ENCODE measurements at regions not wholly inside any gene's neighbourhood (a gene's known extent, or its start where the extent isn't known, plus 50 kb on each side); places are given as distances from the start of the nearest gene placed in this dataset.
"Not testable (repeated sequence)": the region's sequence is repeated elsewhere in the genome, so short reads cannot be mapped to it uniquely, and the experiment has no call there.

DNA sequence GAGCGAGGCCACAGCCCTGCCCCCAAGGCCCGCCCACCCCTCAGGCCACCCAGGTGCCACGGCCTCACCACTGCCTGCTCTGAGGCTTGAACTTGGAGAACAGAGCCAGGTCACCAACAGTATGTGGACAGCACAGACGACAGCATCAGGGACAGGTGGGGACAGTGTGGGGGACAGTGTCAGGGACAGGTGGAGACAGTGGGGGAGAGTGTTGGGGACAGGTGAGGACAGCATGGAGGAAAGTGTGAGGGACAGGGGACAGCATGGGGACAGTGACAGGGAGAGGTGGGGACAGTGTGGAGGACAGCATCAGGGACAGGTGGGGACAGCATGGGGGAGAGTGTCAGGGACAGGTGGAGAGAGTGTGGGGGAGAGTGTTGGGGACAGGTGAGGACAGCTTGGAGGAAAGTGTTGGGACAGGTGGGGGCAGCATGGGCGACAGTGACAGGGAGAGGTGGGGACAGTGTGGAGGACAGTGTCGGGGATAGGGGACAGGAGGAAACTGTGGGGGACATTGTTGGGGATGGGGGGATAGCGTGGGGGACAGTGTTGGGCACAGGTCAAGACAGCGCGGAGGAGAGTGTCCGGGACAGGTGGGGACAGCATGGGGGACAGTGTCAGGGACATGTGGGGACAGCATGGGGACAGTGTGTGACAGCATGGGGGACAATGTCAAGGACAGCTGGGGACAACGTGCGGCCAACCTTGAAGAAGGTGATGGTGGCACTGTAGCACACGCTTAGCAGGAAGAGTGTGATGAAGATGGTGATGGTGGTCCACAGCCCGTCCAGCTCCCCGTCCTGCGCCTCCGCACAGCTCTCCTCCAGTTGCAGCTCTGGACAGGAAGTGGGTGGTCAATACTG is 114.9 kb downstream of the TMEM121 start:
- H3K4me1 ChIP-seq: peaks cover 0 to 9% (median 4%) of the 10 kb centered on the region in 4 donors
- no peaks in the 10 kb centered on the region for H3K36me3 ChIP-seq
- TF ChIP-seq POLR2AphosphoS5 (IDR thresholded peaks at IDR 0.05) (no peak), POLR2A (IDR thresholded peaks at IDR 0.05) (no peak), EP300 (IDR thresholded peaks at IDR 0.05) (no peak)
- TF ChIP-seq, protein P1, sequence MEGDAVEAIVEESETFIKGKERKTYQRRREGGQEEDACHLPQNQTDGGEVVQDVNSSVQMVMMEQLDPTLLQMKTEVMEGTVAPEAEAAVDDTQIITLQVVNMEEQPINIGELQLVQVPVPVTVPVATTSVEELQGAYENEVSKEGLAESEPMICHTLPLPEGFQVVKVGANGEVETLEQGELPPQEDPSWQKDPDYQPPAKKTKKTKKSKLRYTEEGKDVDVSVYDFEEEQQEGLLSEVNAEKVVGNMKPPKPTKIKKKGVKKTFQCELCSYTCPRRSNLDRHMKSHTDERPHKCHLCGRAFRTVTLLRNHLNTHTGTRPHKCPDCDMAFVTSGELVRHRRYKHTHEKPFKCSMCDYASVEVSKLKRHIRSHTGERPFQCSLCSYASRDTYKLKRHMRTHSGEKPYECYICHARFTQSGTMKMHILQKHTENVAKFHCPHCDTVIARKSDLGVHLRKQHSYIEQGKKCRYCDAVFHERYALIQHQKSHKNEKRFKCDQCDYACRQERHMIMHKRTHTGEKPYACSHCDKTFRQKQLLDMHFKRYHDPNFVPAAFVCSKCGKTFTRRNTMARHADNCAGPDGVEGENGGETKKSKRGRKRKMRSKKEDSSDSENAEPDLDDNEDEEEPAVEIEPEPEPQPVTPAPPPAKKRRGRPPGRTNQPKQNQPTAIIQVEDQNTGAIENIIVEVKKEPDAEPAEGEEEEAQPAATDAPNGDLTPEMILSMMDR (IDR thresholded peaks at IDR 0.05): no peak
- WGBS, 5 donors: 76 to 91% (median 88%) methylated on average over 12 to 17 of the region's 17 CpGs
- no peak for DNase-seq
- peak overlapping the region in 1 of 5 donors; percentile 13 for H3K27ac ChIP-seq
- intact Hi-C loops (cut with DNase I; ENCODE audit: low total_unique reads): no loop called here
- H3K4me3 ChIP-seq: no peak overlapping the region
- H3K27me3 ChIP-seq: no peaks in the 10 kb centered on the region
- no peaks in the 10 kb centered on the region for H3K9me3 ChIP-seq

DNA sequence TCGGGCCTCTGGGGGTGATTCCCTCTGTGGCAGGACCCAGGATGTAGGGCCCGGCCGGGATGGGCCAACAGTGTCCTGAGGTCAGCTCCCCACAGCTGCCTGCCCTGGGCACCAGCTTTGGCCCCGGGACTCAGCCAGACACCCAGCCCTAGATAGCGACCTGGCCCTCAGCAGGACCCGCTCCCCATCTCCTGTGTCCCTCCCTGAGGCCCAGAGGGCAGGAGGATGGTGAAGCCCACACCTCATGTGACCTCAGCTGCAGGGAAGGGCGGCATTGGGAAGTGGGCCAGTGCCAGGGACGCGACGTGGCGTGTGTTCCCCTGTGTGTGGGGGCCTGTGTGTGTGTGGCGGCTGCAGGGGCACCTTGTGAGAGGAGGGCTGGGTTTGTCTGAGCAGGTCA is 115.6 kb downstream of the TMEM121 start:
- not testable (repeated sequence) for DNase-seq
- 67 to 90% (median 85%) methylated on average over 3 to 12 of the region's 12 CpGs for WGBS, 5 donors

DNA sequence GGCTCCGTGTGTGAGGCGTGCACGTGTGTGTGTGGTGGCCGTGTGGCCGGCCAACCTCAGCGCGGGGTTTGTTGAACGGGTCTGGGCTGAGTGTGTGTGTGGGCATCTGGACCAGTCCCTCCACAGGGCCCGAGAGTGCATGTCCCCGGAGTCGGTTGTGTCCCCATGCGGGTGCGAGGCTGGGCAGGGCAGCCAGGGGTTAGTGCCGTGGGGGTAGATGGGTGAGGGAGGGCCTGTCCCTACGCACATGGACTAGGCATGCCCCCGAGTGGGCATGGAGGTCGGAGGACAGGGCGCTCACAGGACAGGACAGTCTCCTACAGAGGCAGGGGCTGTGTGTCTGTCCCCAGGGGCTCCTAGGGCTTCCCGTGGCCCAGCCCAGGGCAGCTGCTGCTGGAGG is 116.1 kb downstream of the TMEM121 start:
- H3K27ac ChIP-seq; H3K9me3 ChIP-seq; H3K27me3 ChIP-seq; DNase-seq; intact Hi-C loops (cut with DNase I; ENCODE audit: low total_unique reads); H3K4me3 ChIP-seq; H3K4me1 ChIP-seq; H3K36me3 ChIP-seq: not testable (repeated sequence)
- WGBS, 5 donors: 84 to 97% (median 95%) methylated on average over 10 of the region's 19 CpGs; no CpG with 5 or more reads in 2 of the 5 donors

More for the DNA sequence above, 115.6 kb downstream of the TMEM121 start:
- H3K4me1 ChIP-seq; intact Hi-C loops (cut with DNase I; ENCODE audit: low total_unique reads); H3K27me3 ChIP-seq; H3K27ac ChIP-seq; H3K9me3 ChIP-seq; H3K4me3 ChIP-seq; H3K36me3 ChIP-seq: not testable (repeated sequence)

DNA sequence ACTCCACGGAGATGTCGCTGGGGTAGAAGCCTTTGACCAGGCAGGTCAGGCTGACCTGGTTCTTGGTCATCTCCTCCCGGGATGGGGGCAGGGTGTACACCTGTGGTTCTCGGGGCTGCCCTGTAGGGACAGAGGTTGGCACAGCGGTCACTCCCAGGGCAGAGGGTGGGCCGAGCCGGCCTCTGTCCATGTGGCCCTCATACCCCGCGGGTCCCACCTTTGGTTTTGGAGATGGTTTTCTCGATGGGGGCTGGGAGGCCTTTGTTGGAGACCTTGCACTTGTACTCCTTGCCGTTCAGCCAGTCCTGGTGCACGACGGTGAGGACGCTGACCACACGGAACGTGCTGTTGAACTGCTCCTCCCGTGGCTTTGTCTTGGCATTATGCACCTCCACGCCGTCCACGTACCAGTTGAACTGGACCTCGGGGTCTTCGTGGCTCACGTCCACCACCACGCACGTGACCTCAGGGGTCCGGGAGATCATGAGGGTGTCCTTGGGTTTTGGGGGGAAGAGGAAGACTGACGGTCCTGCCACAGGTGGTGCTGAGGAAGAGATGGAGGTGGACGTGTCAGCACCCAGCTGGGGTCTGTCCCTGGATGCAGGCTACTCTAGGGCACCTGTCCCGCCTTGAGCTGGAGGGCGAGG is 117.1 kb downstream of the TMEM121 start:
- H3K4me3 ChIP-seq; H3K27me3 ChIP-seq; H3K4me1 ChIP-seq; H3K9me3 ChIP-seq; intact Hi-C loops (cut with DNase I; ENCODE audit: low total_unique reads); DNase-seq; H3K27ac ChIP-seq; H3K36me3 ChIP-seq: not testable (repeated sequence)
- WGBS, 5 donors: 84 to 93% (median 89%) methylated on average over 20 to 29 of the region's 30 CpGs

DNA sequence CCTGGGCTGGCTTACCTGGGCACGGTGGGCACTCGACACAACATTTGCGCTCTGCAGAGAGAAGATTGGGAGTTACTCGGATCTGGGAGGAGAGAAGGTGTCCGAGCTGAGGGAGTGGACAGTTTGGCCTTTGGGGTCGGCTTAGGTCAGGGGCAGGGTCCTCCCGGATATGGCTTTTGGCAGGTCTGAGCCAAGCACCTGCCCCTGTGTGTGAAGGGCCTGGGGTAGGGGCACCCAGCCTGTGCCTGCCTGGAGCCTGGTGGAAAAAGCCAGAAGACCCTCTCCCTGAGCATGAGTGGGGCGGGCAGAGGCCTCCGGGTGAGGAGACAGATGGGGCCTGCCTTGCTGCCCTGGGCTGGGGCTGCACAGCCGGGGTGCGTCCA is 117.7 kb downstream of the TMEM121 start:
- H3K36me3 ChIP-seq; H3K27ac ChIP-seq; intact Hi-C loops (cut with DNase I; ENCODE audit: low total_unique reads); H3K9me3 ChIP-seq; H3K4me1 ChIP-seq; H3K4me3 ChIP-seq; H3K27me3 ChIP-seq; DNase-seq: not testable (repeated sequence)
- WGBS, 5 donors: 81 to 94% (median 91%) methylated on average over 7 to 11 of the region's 11 CpGs

DNA sequence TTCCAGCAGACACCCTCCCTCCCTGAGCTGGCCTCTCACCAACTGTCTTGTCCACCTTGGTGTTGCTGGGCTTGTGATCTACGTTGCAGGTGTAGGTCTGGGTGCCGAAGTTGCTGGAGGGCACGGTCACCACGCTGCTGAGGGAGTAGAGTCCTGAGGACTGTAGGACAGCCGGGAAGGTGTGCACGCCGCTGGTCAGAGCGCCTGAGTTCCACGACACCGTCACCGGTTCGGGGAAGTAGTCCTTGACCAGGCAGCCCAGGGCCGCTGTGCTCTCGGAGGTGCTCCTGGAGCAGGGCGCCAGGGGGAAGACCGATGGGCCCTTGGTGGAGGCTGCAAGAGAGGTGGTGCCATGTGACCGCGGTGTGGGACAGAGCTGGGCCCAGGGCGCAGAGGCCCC is 118.1 kb downstream of the TMEM121 start:
- intact Hi-C loops (cut with DNase I; ENCODE audit: low total_unique reads); H3K9me3 ChIP-seq; H3K27me3 ChIP-seq; H3K27ac ChIP-seq; DNase-seq; H3K4me1 ChIP-seq; H3K4me3 ChIP-seq; H3K36me3 ChIP-seq: not testable (repeated sequence)
- 86 to 93% (median 88%) methylated on average over 16 to 19 of the region's 19 CpGs for WGBS, 5 donors

DNA sequence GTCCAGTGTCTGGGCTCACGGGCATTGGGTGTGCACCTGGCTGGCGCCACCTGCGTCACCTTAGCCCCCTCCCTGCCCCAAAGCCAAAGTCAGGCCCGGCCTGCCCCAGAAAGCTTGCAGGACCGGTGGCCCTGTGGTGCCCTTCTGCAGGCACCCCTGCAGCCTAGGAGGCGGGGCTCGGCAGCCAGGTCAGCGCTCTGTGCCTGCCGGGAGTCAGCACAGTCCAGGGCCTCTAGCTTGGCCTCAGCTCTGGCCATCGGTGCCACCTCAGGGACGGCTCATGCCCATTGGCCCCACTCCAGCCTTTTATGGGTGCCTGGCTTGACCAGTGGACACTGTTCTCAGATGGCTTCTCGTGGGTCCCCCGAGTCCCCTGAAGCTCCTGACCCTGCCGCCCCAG is 118.5 kb downstream of the TMEM121 start:
- DNase-seq; H3K36me3 ChIP-seq; H3K9me3 ChIP-seq; H3K27ac ChIP-seq; H3K4me3 ChIP-seq; H3K4me1 ChIP-seq; intact Hi-C loops (cut with DNase I; ENCODE audit: low total_unique reads); H3K27me3 ChIP-seq: not testable (repeated sequence)
- 80% methylated on average over 1 to 10 of the region's 14 CpGs; no CpG with 5 or more reads in 3 of the 5 donors for WGBS, 5 donors

DNA sequence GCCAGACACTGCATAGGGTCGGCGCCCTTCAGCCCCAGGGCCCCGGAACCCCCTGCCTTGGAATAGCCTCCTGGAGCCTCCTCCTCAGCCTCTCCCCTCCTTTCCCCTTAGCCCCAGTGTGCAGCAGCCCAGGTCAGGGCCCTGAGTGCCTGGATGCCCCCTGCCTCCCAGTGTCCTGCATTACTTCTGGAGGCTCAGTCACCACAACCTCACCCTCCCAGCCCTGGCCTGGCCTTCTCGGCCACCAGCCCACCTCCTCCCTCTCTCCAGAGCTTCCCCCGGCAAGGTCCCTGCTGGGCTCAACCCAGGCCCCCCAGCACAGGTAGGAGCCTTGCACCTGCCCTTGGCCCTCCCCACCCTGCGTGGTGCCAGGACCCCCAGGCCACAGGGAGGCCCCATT is 119.0 kb downstream of the TMEM121 start:
- H3K4me1 ChIP-seq; H3K4me3 ChIP-seq; H3K9me3 ChIP-seq; H3K36me3 ChIP-seq; DNase-seq; H3K27ac ChIP-seq; H3K27me3 ChIP-seq; intact Hi-C loops (cut with DNase I; ENCODE audit: low total_unique reads): not testable (repeated sequence)
- no CpG with 5 or more reads among the region's 6 CpGs for WGBS, 5 donors

All from stomach (tissue), 8 donors.